C4-2B (cell line): ENCODE measurements at regions not wholly inside any gene's neighbourhood (a gene's known extent, or its start where the extent isn't known, plus 50 kb on each side); places are given as distances from the start of the nearest gene placed in this dataset.
"Not testable (repeated sequence)": the region's sequence is repeated elsewhere in the genome, so short reads cannot be mapped to it uniquely, and the experiment has no call there.

ENCODE experiments used
- H3K27ac ChIP-seq: fragments of 450-650 bp; 2 replicates; pipeline ENCODE4 v1.5.1; 2017
- ZFX ChIP-seq: fragments of 450-650 bp; IDR thresholded peaks from 2 replicates; pipeline ENCODE4 v1.6.1; 2017
- TF ChIP-seq, protein P1 (sequence below): fragments of 450-650 bp; conservative IDR thresholded peaks from 2 replicates; pipeline ENCODE4 v1.5.1; 2017; ENCODE audit warnings: mild to moderate bottlenecking

DNA sequence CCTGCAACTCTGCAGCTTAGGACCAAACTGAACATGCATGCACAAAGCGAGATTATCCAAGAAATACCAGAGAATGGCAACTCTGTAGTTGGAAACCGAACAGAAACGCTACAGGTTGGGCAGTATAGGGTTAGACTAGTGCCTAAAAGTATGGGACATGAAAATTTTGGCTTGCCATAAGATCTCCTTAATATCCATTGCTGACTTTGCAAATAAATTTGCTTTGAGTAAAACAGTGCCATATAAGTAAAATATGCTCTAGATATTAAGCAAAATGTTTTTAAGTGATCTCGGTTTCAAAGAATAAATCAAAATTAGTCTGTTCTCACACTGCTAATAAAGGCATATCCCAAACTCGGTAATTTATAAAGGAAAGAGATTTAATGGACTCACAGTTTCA is 456.0 kb downstream of the PRDM9 start:
- TF ChIP-seq, protein P1, sequence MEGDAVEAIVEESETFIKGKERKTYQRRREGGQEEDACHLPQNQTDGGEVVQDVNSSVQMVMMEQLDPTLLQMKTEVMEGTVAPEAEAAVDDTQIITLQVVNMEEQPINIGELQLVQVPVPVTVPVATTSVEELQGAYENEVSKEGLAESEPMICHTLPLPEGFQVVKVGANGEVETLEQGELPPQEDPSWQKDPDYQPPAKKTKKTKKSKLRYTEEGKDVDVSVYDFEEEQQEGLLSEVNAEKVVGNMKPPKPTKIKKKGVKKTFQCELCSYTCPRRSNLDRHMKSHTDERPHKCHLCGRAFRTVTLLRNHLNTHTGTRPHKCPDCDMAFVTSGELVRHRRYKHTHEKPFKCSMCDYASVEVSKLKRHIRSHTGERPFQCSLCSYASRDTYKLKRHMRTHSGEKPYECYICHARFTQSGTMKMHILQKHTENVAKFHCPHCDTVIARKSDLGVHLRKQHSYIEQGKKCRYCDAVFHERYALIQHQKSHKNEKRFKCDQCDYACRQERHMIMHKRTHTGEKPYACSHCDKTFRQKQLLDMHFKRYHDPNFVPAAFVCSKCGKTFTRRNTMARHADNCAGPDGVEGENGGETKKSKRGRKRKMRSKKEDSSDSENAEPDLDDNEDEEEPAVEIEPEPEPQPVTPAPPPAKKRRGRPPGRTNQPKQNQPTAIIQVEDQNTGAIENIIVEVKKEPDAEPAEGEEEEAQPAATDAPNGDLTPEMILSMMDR, result no peak
- TF ChIP-seq ZFX, result no peak

DNA sequence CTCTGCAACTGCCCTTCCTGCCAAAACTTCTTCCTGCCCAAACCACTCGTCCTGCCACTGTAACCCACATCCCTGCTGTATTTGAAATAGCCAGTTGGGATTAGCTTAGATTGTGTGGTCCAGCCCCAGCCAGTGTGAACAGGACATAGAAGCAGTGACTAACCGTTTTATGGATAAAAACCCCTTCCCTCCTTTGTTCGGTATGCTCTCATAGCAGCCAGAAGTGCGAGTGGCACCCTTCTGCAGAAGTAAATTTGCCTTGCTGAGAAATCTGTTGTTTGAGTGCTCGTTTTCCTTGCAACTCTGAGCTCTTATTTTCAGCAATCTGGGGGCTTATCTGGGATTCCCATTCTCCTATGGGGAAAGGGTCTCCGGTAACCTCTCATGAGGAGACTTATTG is 470.0 kb downstream of the PRDM9 start:
- no peak overlapping the region for H3K27ac ChIP-seq
- TF ChIP-seq ZFX, result no peak
- TF ChIP-seq, protein P1, result no peak

More for the DNA sequence above, 456.0 kb downstream of the PRDM9 start:
- no peak overlapping the region for H3K27ac ChIP-seq

DNA sequence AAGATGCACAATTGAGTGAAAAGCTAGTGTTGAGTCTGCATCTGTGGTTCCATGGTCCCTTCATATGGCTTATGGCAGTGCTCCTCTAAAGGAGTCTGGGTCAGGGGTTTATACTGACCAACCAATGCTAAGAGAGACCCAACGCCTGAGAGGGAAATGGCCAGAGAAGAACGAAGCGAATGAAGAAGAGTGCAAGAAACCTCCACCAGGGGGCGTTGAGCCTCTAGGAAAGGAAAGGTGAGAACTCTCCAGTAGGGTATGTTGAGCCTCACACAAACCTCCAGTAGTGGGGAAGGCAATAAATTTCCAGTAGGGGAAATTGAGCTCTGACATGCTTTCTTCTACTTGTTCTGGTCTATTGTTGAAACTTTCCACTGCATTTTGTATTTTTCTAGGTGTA is 470.6 kb downstream of the PRDM9 start:
- no peak overlapping the region for H3K27ac ChIP-seq
- TF ChIP-seq, protein P1, result peak; percentile 64
- TF ChIP-seq ZFX, result no peak

DNA sequence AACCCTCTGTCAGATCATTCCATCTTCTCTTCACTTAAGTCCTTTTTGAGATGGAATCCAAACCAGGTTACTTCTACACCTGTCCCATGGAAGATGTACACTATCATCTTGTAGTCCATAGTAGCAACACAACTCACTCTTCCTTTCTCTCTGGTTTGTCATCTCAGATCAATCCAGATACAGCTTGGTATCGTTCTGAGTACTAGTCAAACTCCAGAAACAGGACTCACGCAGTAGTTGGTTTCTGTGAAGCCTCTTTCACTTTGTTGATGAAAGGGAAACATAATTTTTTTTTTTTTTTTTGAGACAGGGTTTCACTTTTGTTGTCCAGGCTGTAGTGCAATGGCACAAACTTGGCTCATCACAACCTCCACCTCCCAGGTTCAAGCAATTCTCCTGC is 484.0 kb downstream of the PRDM9 start:
- no peak overlapping the region for H3K27ac ChIP-seq
- TF ChIP-seq, protein P1, result no peak
- TF ChIP-seq ZFX, result no peak

DNA sequence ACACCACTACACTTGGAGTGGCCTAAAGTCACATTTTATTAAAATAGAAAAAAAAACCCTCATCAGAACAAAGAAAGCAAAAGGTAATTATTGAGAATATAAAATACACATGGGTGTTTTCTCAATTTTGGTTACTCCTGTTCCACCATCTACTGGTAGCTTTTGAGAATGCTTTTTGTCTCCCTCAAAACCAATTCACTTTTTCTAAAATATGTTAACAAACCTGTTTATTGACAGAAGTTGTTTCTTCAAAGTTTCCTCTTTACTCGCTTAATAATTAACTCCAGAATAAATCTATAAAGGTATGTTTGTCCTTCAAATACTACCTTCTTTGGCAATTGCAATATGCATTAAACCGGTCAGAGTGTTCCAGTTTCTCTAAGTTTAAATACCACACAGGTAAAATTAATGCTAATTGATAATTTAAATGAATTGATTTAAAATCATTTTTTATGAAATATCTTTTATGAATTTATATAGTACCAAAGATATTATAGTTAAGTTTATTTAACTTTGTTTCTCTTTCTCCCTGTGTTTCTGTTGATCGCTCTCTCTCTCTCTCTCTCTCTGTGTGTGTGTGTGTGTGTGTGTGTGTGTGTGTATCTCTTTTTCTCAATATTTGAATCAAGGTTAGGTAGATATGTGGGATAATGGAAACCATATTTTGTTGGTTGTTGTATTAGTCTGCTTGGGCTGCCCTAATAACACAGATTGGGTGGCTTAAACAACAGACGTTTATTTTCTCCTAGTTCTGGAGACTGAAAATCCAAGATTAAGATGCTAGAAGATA is 487.4 kb downstream of the PRDM9 start:
- no peak overlapping the region for H3K27ac ChIP-seq

DNA sequence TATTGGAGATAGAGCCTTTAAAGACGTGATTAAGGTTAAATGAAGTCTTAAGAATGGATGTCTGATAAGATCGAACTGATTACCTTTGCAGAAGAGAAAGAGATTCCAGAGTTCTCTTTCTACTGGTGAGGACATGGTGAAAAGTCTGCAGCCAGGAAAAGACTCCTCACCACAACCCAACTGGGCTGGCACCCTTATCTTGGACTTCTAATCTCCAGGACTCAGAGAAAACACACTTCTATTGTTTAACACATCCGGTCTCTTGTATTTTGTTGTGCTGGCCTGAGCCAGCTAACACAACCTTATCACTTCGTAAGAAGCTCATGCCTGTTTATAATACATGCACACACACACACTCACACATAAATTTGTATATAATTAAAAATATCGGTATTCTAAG is 489.1 kb downstream of the PRDM9 start:
- no peak overlapping the region for H3K27ac ChIP-seq
- TF ChIP-seq ZFX, result no peak
- TF ChIP-seq, protein P1, result no peak

More for the DNA sequence above, 487.4 kb downstream of the PRDM9 start:
- TF ChIP-seq, protein P1, result peak; percentile 73
- no peak for TF ChIP-seq ZFX

- no peak overlapping the region for H3K27ac ChIP-seq
- TF ChIP-seq ZFX, result no peak
- TF ChIP-seq, protein P1, result peak; percentile 67
Observed at GRCh38 chr5:24005384-24005783, 498.0 kb downstream of the PRDM9 start.

- not testable (repeated sequence) for H3K27ac ChIP-seq
Observed at GRCh38 chr5:24017710-24018109, 510.3 kb downstream of the PRDM9 start.
